NCI-H1092 treated with DMSO at 0.1 percent for 48 hours (cell line): ENCODE measurements at regions not wholly inside any gene's neighbourhood (a gene's known extent, or its start where the extent isn't known, plus 50 kb on each side); places are given as distances from the start of the nearest gene placed in this dataset.
"Not testable (repeated sequence)": the region's sequence is repeated elsewhere in the genome, so short reads cannot be mapped to it uniquely, and the experiment has no call there.

Experiments used
- DNase-seq: peaks from one replicate; lab custom pipeline; 2025; lab: John Stamatoyannopoulos, UW

DNA sequence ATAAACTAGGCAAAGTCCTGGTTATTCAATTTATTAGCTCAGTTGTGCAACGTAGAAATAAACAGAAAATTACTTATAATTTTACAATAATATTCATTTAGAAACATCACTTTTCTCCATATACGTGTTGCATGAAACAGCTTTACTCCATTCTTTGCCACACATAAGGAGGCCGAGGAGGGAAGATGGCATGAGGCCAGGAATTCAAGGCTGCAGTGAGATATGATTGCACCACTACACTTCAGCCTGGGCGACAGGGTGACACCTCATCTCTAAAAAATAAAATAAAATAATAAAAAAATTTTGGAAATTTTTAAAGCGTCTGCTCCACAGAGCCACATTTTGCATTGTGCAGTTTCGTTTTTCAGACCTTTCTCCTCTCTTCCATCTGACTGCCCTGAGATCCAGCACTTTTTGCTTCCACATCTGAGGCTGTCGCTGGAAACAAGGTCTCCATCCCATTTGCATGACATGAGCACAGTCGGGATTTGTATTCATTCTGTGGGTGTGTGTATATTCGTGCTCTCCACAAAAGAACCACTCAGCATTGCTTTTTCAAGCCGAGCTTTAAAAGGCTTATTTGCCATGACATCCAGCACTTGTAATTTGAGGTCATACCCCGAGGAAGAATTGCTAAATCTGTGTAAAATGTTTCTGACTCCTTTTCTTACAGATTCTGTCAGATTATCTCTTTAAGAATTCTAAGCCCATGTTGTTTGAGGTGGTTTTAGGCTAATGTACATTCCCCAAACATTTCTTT, 98.6 kb upstream of the MSX2 start:
- DNase-seq, result no peak

DNA sequence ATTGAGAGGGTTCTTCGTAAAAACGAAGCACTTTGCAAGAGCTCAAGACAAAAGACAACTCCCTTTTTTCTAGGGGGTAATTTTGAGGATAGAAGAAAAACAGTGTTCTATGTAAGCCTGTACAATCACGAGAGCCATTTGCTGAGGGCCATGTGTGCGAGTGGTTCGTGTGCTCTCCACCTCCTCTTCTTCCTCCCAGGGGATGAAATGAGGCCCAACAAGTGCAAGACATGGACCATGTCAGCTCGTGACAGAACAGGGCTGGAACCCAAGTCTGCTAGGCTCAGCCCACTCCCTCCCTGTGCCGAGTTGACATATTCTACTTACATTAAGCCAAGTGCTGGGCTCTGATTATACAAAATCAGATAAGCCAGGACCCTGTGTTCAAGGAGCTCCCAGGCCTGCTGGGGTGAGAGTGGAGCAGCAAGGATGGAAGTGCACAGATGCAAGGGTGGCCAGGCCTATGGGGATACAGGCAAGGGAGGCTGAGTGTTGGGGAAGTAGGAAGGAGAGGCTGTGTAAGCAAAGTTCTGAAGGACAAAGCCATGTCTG, 97.9 kb upstream of the MSX2 start:
- DNase-seq, result no peak

DNA sequence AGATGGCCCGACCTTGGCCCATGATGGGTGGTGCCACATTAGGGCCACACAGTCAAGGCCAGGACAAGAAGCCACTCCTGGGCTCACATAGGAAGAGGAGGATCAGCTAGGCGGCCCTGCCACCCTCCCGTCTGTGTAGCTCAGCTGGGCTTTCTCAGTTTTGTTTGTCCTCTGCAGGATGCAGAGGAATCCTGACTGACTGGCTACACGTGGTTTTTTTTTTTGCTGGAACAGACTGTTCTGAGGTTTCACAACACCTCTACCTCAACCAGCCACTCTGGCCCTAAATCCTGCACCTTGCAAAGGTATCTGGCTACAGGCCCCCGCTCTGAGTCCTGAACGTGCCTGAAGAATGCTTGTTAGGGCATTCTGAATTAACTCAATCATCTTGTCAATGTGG, 88.3 kb upstream of the MSX2 start:
- DNase-seq, result no peak

DNA sequence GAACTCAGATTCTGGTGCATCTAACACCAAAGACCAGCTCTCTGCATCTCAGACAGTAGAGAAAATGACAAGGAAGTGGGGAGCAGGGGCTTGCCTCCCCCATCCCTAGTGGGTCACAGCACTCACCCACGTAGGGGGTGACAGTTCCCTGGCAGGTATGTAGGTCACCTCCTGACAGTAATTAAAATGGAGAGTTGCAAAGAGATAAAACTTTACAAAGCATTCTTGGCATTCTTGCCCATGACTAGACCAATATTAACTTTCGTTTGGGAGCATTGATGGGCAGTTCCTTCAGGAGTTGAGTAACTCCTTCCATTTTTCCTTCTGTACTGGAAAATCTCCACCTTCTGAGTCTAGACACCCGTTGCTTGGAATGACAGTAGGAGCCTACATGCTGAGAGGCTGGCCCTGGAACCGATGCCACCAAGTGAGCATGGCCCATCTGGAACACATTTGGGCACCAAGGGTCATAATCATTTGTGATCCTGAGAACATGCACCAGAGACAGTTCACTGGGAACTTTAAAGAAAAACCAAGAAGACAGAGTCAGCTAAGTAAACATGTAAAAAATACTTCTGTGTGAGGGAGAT, 81.5 kb upstream of the MSX2 start:
- no peak for DNase-seq

DNA sequence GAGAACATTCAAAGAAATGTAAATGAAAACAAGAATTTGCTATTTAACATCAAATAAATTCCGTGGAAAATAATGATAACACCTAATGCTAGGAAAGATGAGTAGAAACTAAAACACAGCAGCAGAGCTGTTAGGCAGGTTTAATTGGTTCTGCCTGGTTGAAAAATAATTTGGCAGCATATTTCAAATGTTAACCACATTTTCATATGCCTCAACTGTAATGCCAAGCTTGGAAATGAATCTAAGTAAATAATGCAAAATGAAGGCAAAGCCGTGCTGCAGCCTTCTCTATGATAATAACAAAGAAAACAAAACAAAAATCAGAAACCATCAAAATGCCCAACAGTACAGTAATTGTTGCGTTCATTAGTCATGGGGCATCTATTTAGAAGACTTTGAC, 79.9 kb upstream of the MSX2 start:
- no peak for DNase-seq

DNA sequence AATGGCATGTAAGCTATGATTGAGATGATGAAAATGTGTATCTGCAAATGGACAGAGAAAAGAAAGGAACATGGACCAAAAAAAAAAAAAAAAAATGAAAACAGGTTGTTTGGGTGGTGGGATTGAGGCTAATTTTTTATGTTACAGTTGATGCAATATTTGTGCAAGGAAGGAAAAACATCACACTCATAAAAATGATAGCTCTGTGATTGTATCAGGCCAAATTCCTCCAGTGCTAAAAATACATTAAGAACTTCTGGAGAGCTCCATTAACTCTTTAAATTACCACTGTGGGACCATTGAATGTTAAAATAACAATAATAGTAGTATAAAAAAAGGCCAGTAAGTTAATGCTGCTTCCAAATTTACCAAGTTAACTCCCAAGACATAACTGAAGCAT, 79.5 kb upstream of the MSX2 start:
- DNase-seq, result no peak

DNA sequence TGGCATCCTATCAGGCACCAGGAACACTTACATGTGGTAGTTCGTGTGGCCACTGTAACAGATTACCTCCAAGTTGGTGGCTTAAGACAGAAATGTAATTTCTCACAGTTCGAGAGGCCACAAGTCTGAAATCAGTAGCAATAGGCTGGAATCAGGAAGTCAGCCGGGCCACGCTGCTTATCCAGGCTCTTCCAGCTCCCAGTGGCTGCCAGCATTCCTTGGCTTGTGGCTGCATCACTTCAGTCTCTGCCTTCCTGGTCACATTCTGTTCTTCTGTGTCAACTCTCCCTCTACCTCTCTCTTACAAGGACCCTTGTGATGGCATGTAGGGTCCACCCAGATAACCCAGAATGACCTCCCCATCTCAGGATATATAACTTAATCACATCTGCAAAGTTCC, 78.7 kb upstream of the MSX2 start:
- no peak for DNase-seq

DNA sequence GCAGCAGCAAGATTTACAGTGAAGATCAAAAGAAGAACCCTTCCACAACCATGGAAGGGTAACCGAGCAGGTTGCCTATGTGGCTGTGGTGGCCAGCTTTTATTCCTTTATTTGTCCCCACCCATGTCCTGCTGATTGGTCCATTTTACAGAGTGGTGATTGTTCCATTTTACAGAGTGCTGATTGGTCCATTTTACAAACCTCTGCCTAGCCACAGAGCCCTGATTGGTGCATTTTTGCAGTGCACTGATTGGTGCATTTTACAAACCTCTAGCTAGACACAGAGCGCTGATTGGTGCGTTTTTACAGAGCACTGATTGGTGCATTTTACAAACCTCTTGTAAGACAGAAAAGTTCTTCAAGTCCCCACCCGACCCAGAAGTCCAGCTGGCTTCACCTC, 75.8 kb upstream of the MSX2 start:
- DNase-seq, result not testable (repeated sequence)

DNA sequence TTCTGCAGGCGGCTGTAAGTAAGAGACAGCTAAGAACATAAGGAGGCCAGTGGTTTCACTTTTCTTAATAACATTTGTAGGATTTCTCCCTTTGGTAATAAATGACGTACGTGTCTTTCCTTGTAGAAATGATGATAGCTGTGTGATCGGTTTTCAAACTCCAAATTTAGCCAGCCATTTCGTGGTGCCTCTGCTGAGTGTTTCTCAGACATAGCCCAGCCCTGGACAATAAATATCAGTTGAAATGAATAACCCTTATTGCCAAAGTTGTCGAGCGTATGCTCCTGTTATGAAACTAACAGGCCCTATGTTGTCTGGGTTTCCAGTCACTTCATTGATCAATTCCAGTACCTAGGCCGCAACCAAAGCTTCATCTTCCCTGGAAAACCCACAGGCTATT, 75.0 kb upstream of the MSX2 start:
- DNase-seq, result no peak

DNA sequence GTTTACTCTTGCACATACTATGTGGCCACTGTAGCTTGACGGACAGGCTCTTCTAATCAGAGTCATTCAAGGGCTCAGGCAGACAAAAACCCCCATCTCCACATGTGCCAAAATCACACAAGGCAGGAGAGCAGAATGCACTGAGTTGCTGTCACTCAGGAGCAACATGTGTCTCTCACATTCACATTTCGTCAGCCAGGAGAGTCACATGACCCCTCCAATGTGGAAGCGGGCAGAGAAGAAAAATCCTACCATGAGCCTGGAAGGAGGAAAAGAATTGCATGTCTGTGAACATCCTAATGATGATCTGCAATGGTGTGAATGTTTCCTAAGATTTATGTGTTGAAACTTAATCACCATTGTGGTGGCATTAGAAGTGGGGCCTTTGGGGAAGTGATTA, 69.9 kb upstream of the MSX2 start:
- DNase-seq, result no peak

DNA sequence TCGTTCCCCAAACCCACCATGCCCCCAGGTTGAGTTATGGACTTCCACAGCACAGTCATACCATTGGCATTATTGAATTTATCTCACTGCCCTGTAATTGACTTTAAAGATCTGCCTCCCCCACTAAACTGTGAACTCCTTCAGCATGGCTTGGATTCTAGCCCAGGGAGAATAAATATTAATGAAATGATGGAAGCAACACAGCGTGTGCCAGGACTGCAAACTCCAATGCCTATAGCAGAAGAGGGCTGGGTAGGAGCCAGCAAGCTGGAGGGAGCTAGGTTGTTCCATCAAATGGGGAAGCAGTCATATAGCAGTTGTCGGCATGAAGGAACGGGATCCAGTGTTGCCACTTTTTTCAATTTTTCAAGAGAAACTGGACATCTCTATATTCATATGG, 69.0 kb upstream of the MSX2 start:
- DNase-seq, result no peak

DNA sequence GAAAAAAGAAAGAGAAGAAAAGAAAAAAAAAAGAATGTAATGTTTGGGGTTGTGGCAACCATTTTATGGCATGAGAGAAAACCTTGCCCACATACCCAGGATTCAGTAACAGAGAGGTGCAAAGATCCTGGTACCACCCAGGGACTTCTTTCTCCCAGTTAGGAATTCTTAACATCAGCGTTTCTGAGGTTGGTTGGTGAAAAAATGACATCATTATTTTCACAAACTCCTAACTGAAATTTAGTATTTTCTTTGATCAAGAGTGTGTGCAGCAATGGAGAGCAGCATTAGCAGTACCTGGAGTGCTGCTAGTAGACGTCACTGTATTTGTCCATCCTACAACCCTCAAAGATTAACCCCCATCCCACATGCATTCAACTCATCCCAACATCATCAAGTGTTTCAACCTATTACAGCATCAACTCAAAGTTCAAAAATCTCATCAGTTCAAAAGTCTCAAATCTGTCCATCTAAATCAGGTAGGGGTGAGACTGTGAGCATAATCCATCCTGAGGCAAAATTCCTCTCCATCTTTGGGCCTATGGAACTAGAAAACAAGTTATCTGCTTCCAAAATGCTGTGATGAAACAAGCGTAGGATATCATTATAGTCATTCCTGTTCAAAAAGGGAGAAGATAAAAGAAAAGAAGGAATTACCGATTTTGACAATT, 60.1 kb upstream of the MSX2 start:
- DNase-seq, result no peak

DNA sequence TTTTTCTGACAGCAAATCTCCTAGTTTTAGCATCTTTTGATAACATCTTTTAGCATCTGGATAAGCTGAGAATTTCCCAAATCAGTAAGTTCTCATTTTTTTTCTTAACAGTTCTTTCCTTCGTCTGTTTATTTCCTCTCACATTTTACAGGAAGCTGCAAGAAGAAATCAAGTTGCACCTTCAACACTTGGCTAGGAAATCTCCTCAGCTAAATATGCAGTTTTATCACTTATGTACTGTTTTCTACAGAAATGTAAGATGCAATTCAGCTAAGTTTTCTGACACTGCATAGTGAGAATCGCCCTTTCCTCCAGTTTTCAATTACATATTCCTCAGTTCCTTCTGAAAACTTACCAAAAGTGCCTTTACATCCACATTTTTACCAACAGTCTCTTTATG, 59.0 kb upstream of the MSX2 start:
- no peak for DNase-seq

DNA sequence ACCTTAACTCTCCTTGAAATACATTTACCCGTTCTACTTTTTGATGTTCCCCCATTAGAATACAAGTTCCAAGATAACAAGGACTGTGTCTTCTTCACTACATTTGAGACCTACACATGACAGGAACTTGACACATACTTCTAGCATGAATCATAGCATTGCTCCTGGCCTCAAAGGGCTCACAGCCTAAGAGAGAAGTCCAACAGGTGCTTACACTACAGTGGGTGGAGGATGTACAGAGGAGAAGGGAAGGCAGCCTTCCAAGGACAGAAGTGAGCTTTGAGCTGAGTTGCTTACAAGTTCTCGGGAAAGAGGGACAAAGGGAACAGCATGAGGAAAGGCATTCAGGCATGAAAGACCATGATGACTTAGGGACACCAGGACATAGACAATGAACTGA, 56.9 kb upstream of the MSX2 start:
- DNase-seq, result no peak

DNA sequence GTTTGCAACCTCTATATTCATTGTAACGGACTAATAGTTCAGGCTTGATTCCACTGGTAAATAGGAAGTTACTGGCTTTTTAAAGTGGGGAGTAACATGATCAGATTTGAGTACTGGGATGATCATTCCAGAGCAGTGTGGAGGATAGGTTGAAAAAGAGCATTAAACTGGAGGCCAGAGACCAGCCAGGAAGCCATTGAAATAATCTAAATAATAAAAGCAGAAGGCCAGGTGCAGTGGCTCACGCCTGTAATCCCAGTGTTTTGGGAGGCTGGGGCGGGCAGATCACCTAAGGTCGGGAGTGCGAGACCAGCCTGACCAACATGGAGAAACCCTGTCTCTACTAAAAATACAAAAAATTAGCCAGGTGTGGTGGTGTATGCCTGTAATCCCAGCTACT, 56.0 kb upstream of the MSX2 start:
- no peak for DNase-seq
